ENCODE measurements at regions not wholly inside any gene's neighbourhood (a gene's known extent, or its start where the extent isn't known, plus 50 kb on each side); places are given as distances from the start of the nearest gene placed in this dataset.

GRCh38 chr3:24683090-24683489 lies 188.4 kb upstream of the THRB start:
- no peak for TF ChIP-seq CTCF (IDR thresholded peaks at IDR 0.05)
- TF ChIP-seq POLR2A (IDR thresholded peaks at IDR 0.05) = no peak
- no peaks in the 10 kb centered on the region for H3K36me3 ChIP-seq (ENCODE audit: low read depth, missing control alignments)
- no peak for DNase-seq
- no peaks in the 10 kb centered on the region for H3K9me3 ChIP-seq
- intact Hi-C loops (cut with DNase I; ENCODE audit: low total_unique reads) = no loop called here
- WGBS, 2 donors = 89 to 91% methylated on average over 5 of the region's 5 CpGs
- no peak overlapping the region for H3K27ac ChIP-seq
- no peaks in the 10 kb centered on the region for H3K27me3 ChIP-seq
- H3K4me3 ChIP-seq = no peak overlapping the region
- no peaks in the 10 kb centered on the region for H3K4me1 ChIP-seq

GRCh38 chr3:24683633-24684384 lies 189.2 kb upstream of the THRB start:
- H3K27me3 ChIP-seq = no peaks in the 10 kb centered on the region
- no peak overlapping the region for H3K27ac ChIP-seq
- intact Hi-C loops (cut with DNase I; ENCODE audit: low total_unique reads) = no loop called here
- no peak for TF ChIP-seq POLR2A (IDR thresholded peaks at IDR 0.05)
- peak; percentile 30 to 57 (median 49) for TF ChIP-seq CTCF (IDR thresholded peaks at IDR 0.05)
- 46 to 54% methylated on average over 6 of the region's 6 CpGs for WGBS, 2 donors
- H3K9me3 ChIP-seq = no peaks in the 10 kb centered on the region
- H3K4me1 ChIP-seq = no peaks in the 10 kb centered on the region
- H3K36me3 ChIP-seq (ENCODE audit: low read depth, missing control alignments) = no peaks in the 10 kb centered on the region
- no peak for DNase-seq
- no peak overlapping the region for H3K4me3 ChIP-seq

GRCh38 chr3:24684506-24685023 lies 189.9 kb upstream of the THRB start:
- intact Hi-C loops (cut with DNase I; ENCODE audit: low total_unique reads) = no loop called here
- no peak for DNase-seq
- Histone ChIP-seq H3K27ac (no peak overlapping the region), H3K9me3 (no peaks in the 10 kb centered on the region), H3K27me3 (no peaks in the 10 kb centered on the region), H3K4me3 (no peak overlapping the region), H3K36me3 (ENCODE audit: low read depth, missing control alignments) (no peaks in the 10 kb centered on the region), H3K4me1 (no peaks in the 10 kb centered on the region)
- WGBS, 2 donors = 54 to 81% methylated on average over 6 of the region's 6 CpGs
- no peak for TF ChIP-seq CTCF (IDR thresholded peaks at IDR 0.05)
- no peak for TF ChIP-seq POLR2A (IDR thresholded peaks at IDR 0.05)

- Histone ChIP-seq H3K36me3 (ENCODE audit: low read depth, missing control alignments) (no peaks in the 10 kb centered on the region), H3K9me3 (no peaks in the 10 kb centered on the region), H3K27me3 (no peaks in the 10 kb centered on the region), H3K4me3 (no peak overlapping the region), H3K4me1 (no peaks in the 10 kb centered on the region), H3K27ac (no peak overlapping the region)
- WGBS, 2 donors = 38 to 42% methylated on average over 1 of the region's 1 CpG
- TF ChIP-seq POLR2A (IDR thresholded peaks at IDR 0.05) (no peak), CTCF (IDR thresholded peaks at IDR 0.05) (no peak)
- intact Hi-C loops (cut with DNase I; ENCODE audit: low total_unique reads) = no loop called here
- no peak for DNase-seq
These were observed 192.2 kb upstream of the THRB start for GRCh38 chr3:24686808-24687207.

- Histone ChIP-seq H3K36me3 (ENCODE audit: low read depth, missing control alignments) (no peaks in the 10 kb centered on the region), H3K27me3 (no peaks in the 10 kb centered on the region), H3K27ac (no peak overlapping the region), H3K4me1 (no peaks in the 10 kb centered on the region), H3K4me3 (no peak overlapping the region), H3K9me3 (no peaks in the 10 kb centered on the region)
- TF ChIP-seq CTCF (IDR thresholded peaks at IDR 0.05) = no peak
- TF ChIP-seq POLR2A (IDR thresholded peaks at IDR 0.05) = no peak
- intact Hi-C loops (cut with DNase I; ENCODE audit: low total_unique reads) = no loop called here
- no peak for DNase-seq
- 95 to 96% methylated on average over 7 of the region's 7 CpGs for WGBS, 2 donors
These were observed 193.0 kb upstream of the THRB start for GRCh38 chr3:24687671-24688070.

All from testis (tissue), 2 donors.